Mucosa of descending colon (tissue), 3 donors: ENCODE measurements at regions not wholly inside any gene's neighbourhood (a gene's known extent, or its start where the extent isn't known, plus 50 kb on each side); places are given as distances from the start of the nearest gene placed in this dataset.
"Not testable (repeated sequence)": the region's sequence is repeated elsewhere in the genome, so short reads cannot be mapped to it uniquely, and the experiment has no call there.

Experiments used
- ATAC-seq: fragments of 200-7000 bp; cut with Tn5 transposase; one replicate; pipeline ENCODE4 v1.9.1; 2020; ENCODE audit warnings: mild to moderate bottlenecking, moderate library complexity
- DNase-seq, 3 donors: peaks; one replicate each; pipeline ENCODE4 v3.0.0-alpha.2; 2020
- H3K36me3 ChIP-seq: fragments of 200-600 bp; one replicate; pipeline ENCODE4 v1.8.0; 2021; ENCODE audit warnings: low read depth, mild to moderate bottlenecking
- H3K4me1 ChIP-seq: fragments of 200-600 bp; one replicate; pipeline ENCODE4 v1.8.0; 2021; ENCODE audit warnings: low read depth, mild to moderate bottlenecking
- H3K4me3 ChIP-seq: fragments of 200-600 bp; one replicate; pipeline ENCODE4 v1.8.0; 2021; ENCODE audit warnings: mild to moderate bottlenecking
- H3K9me3 ChIP-seq: fragments of 200-600 bp; one replicate; pipeline ENCODE4 v1.8.0; 2021; ENCODE audit warnings: mild to moderate bottlenecking
- CTCF ChIP-seq: fragments of 200-600 bp; IDR thresholded peaks from one replicate; pipeline ENCODE4 v1.8.0; 2022; ENCODE audit warnings: antibody characterized with exemption, mild to moderate bottlenecking
- intact Hi-C, 2 donors: fragments of 100-400 bp; cut with DNase I in 1 of 2; cut with micrococcal nuclease in 1 of 2; formaldehyde crosslinking; loops; one replicate each; pipeline versions ENCODE4 v1.11.0 to v1.11.1; 2022; cut with DNase I, micrococcal nuclease
- donor health status: DM: no; HTN: no; CAD: no; lungs with moderate emphysema.
- donor health status: DM: no; HTN: no; CAD: no.
- donor health status: DM: no; HTN: yes; CAD: no.

- ATAC-seq (no peak), DNase-seq (no peak)
- Histone ChIP-seq H3K4me1 (no peaks in the 10 kb centered on the region), H3K36me3 (no peaks in the 10 kb centered on the region), H3K4me3 (no peak overlapping the region), H3K9me3 (no peaks in the 10 kb centered on the region)
- intact Hi-C loops, result no loop called here
- no peak for TF ChIP-seq CTCF
Measured at GRCh38 chr14:88985654-88986053, 161.2 kb downstream of the TTC8 start.

GRCh38 chr14:88986146-88986841 is 161.8 kb downstream of the TTC8 start:
- ATAC-seq (no peak), DNase-seq (no peak)
- no peak for TF ChIP-seq CTCF
- no peak overlapping the region for H3K4me3 ChIP-seq
- intact Hi-C loops, result no loop called here
- H3K9me3 ChIP-seq, result no peaks in the 10 kb centered on the region
- no peaks in the 10 kb centered on the region for H3K36me3 ChIP-seq
- H3K4me1 ChIP-seq, result no peaks in the 10 kb centered on the region

- ATAC-seq, result not testable (repeated sequence)
Measured at GRCh38 chr14:88986908-88987307, 162.5 kb downstream of the TTC8 start.

GRCh38 chr14:88987516-88987915 is 163.1 kb downstream of the TTC8 start:
- ATAC-seq (peak; percentile 88), DNase-seq (peak in 1 of 3 donors; percentile 20)
- H3K9me3 ChIP-seq, result no peaks in the 10 kb centered on the region
- no peak overlapping the region for H3K4me3 ChIP-seq
- intact Hi-C loops, result no loop called here
- H3K4me1 ChIP-seq, result no peaks in the 10 kb centered on the region
- TF ChIP-seq CTCF, result no peak
- no peaks in the 10 kb centered on the region for H3K36me3 ChIP-seq

More at GRCh38 chr14:88986908-88987307, 162.5 kb downstream of the TTC8 start:
- H3K36me3 ChIP-seq, H3K4me1 ChIP-seq, DNase-seq, intact Hi-C loops, H3K4me3 ChIP-seq, H3K9me3 ChIP-seq: not testable (repeated sequence)

GRCh38 chr14:88989911-88990310 is 165.5 kb downstream of the TTC8 start:
- no peaks in the 10 kb centered on the region for H3K9me3 ChIP-seq
- intact Hi-C loops, result no loop called here
- TF ChIP-seq CTCF, result no peak
- DNase-seq (no peak), ATAC-seq (no peak)
- no peaks in the 10 kb centered on the region for H3K4me1 ChIP-seq
- no peaks in the 10 kb centered on the region for H3K36me3 ChIP-seq
- H3K4me3 ChIP-seq, result no peak overlapping the region

DNA sequence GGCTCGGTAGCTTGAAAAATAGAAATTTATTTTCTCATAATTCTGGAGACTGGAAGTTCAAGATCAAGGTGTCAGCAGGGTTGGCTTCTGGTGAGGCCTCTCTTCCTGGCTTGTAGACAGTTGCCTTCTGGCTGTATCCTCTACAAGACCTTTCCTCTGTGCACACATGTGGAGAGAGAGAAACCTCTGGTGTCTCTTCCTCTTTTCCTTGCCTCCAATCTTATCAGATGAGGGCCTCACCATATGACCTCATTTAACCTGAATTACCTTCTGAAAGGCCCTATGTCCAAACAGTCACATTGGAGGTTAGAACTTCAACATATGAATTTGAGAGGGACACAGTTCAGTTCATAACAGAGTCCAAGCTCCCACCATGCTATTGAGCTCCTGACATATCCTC is 166.4 kb downstream of the TTC8 start:
- ATAC-seq (no peak), DNase-seq (no peak)
- TF ChIP-seq CTCF, result no peak
- intact Hi-C loops, result no loop called here
- no peaks in the 10 kb centered on the region for H3K4me1 ChIP-seq
- H3K9me3 ChIP-seq, result no peaks in the 10 kb centered on the region
- no peaks in the 10 kb centered on the region for H3K36me3 ChIP-seq
- no peak overlapping the region for H3K4me3 ChIP-seq
